Thoracic aorta (tissue), 2 donors: ENCODE measurements at regions not wholly inside any gene's neighbourhood (a gene's known extent, or its start where the extent isn't known, plus 50 kb on each side); places are given as distances from the start of the nearest gene placed in this dataset.

ENCODE experiments used
- ATAC-seq: fragments of 150-250 bp; one replicate; pipeline ENCODE4 v1.8.0; 2017; ENCODE audit warnings: low read depth; ENCODE audit not compliant: insufficient number of reproducible peaks, low FRiP score
- DNase-seq: peaks from one replicate; pipeline ENCODE4 v3.0.0-alpha.2; 2020; ENCODE audit warnings: low spot score
- H3K27ac ChIP-seq, 2 donors: fragments of 200-600 bp; sonication (generic); 1 replicate in 1 of 2; 2 replicates in 1 of 2; pipeline ENCODE4 v1.5.1; 2016; ENCODE audit warnings: mild to moderate bottlenecking in 2 of 2, moderate library complexity in 2 of 2
- H3K27me3 ChIP-seq: fragments of 200-600 bp; sonication (generic); replicated peaks from 2 replicates; pipeline ENCODE4 v1.6.0; 2016; ENCODE audit warnings: mild to moderate bottlenecking; ENCODE audit not compliant: insufficient read depth
- H3K36me3 ChIP-seq: fragments of 200-600 bp; sonication (generic); one replicate; pipeline ENCODE4 v1.5.1; 2016
- H3K4me1 ChIP-seq, 2 donors: fragments of 200-600 bp; sonication (generic); 1 replicate in 1 of 2; 2 replicates in 1 of 2; pipeline versions ENCODE4 v1.5.1 to v1.6.0; 2016; ENCODE audit warnings: low read depth in 2 of 2, mild to moderate bottlenecking in 1 of 2; ENCODE audit not compliant: control insufficient read depth in 1 of 2
- H3K4me3 ChIP-seq: fragments of 200-600 bp; sonication (generic); 2 replicates; pipeline ENCODE4 v1.5.1; 2016; ENCODE audit warnings: mild to moderate bottlenecking
- H3K9me3 ChIP-seq: fragments of 200-600 bp; sonication (generic); 2 replicates; pipeline ENCODE4 v1.5.1; 2016
- TF ChIP-seq, protein P1 (sequence below): fragments of 200-600 bp; sonication (generic); IDR thresholded peaks from one replicate; pipeline ENCODE4 v1.5.1; 2019; ENCODE audit warnings: antibody characterized with exemption

DNA sequence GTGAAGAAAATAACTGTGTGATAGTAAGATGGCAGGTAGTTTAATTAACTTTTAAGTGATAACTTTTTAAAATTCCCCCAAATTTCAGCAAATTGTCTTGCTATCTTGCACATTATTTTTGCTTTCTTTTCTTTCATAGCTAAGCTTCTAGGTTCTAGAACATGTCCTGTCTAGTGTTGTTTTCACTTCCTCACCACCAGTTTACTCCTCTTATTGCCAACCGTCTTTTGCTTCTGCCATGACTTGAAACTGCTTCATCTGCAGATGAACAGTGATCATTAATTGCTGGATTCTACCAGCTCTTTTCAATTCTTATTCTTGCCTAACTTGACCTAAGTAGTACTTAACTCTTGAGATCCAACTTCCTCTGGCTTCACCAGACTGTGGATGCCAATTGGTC, 137.8 kb downstream of the CENPW start:
- TF ChIP-seq, protein P1, sequence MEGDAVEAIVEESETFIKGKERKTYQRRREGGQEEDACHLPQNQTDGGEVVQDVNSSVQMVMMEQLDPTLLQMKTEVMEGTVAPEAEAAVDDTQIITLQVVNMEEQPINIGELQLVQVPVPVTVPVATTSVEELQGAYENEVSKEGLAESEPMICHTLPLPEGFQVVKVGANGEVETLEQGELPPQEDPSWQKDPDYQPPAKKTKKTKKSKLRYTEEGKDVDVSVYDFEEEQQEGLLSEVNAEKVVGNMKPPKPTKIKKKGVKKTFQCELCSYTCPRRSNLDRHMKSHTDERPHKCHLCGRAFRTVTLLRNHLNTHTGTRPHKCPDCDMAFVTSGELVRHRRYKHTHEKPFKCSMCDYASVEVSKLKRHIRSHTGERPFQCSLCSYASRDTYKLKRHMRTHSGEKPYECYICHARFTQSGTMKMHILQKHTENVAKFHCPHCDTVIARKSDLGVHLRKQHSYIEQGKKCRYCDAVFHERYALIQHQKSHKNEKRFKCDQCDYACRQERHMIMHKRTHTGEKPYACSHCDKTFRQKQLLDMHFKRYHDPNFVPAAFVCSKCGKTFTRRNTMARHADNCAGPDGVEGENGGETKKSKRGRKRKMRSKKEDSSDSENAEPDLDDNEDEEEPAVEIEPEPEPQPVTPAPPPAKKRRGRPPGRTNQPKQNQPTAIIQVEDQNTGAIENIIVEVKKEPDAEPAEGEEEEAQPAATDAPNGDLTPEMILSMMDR = no peak
- Histone ChIP-seq H3K4me3 (no peak overlapping the region), H3K4me1 (no peaks in the 10 kb centered on the region), H3K27me3 (no peaks in the 10 kb centered on the region), H3K36me3 (no peaks in the 10 kb centered on the region), H3K27ac (no peak overlapping the region), H3K9me3 (no peaks in the 10 kb centered on the region)
- DNase-seq (no peak), ATAC-seq (no peak)

GRCh38 chr6:126480268-126480667, 140.4 kb downstream of the CENPW start:
- no peaks in the 10 kb centered on the region for H3K9me3 ChIP-seq
- ATAC-seq (no peak), DNase-seq (no peak)
- no peaks in the 10 kb centered on the region for H3K4me1 ChIP-seq
- TF ChIP-seq, protein P1 = no peak
- no peak overlapping the region for H3K4me3 ChIP-seq
- H3K27ac ChIP-seq = no peak overlapping the region
- H3K27me3 ChIP-seq = no peaks in the 10 kb centered on the region
- no peaks in the 10 kb centered on the region for H3K36me3 ChIP-seq

- Histone ChIP-seq H3K36me3 (no peaks in the 10 kb centered on the region), H3K4me3 (no peak overlapping the region), H3K4me1 (no peaks in the 10 kb centered on the region), H3K27me3 (no peaks in the 10 kb centered on the region), H3K9me3 (no peaks in the 10 kb centered on the region), H3K27ac (no peak overlapping the region)
- ATAC-seq = no peak
- no peak for DNase-seq
- TF ChIP-seq, protein P1 = no peak
Observed at GRCh38 chr6:126481319-126481718, 141.4 kb downstream of the CENPW start.

DNA sequence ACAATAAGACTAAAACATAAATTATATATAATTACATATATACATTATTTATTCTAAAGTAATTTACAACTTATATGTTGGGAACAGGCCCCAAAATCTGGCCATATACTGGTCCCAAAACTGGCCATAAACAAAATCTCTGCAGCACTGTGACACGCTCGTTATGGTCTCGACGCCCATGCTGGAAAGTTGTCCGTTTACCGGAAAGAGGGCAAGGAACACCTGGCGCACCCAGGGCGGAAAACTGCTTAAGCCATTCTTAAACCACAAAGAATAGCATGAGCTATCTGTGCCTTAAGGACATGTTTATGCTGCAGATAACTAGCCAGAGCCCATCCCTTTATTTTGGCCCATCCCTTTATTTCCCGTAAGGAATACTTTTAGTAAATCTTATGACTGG, 164.9 kb downstream of the CENPW start:
- no peak for ATAC-seq
- Histone ChIP-seq H3K27me3 (no peaks in the 10 kb centered on the region), H3K4me1 (no peaks in the 10 kb centered on the region), H3K36me3 (no peaks in the 10 kb centered on the region), H3K27ac (no peak overlapping the region), H3K4me3 (no peak overlapping the region), H3K9me3 (no peaks in the 10 kb centered on the region)
- no peak for DNase-seq
- TF ChIP-seq, protein P1 = no peak

DNA sequence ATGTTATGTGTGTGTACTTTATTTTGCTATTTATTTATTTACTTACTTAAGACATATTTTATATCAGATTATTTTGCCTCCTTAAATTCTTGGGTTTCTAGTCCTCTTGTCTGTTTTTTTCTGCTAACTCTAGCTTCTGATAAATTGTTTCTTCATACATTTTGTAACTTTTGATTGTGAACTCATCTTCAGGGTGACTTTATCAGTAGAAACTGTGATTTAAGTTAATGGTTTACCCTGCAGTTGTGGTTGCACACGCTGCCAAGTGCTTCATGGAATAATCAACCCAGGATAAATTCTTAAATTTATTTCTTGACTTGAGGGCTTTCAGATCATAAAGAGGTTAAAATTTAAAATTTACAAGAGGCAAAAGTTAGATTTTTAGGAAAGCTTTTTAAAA, 173.3 kb downstream of the CENPW start:
- Histone ChIP-seq H3K27ac (no peak overlapping the region), H3K4me3 (no peak overlapping the region), H3K36me3 (no peaks in the 10 kb centered on the region), H3K9me3 (no peaks in the 10 kb centered on the region), H3K4me1 (no peaks in the 10 kb centered on the region), H3K27me3 (no peaks in the 10 kb centered on the region)
- TF ChIP-seq, protein P1 = no peak
- no peak for ATAC-seq
- DNase-seq = no peak
